SK-N-SH (cell line): ENCODE measurements at regions not wholly inside any gene's neighbourhood (a gene's known extent, or its start where the extent isn't known, plus 50 kb on each side); places are given as distances from the start of the nearest gene placed in this dataset.

ENCODE experiments used
- CTCF ChIA-PET: fragments of 300-600, 350-600 bp; formaldehyde crosslinking; extraction: SDS; loops from one replicate; lab custom pipeline; 2021; lab: Yijun Ruan, JAX
- POLR2A ChIA-PET: fragments of 350-600 bp; sonication (Branson Sonifier 250); formaldehyde crosslinking; extraction: SDS; loops from one replicate; lab custom pipeline; 2020; ENCODE audit warnings: antibody characterized with exemption, inconsistent platforms; lab: Yijun Ruan, JAX
- DNase-seq: peaks from one replicate; pipeline ENCODE4 v3.0.0; 2012
- H2AFZ ChIP-seq: fragments of 200-600 bp; sonication (generic); 2 replicates; pipeline ENCODE4 v1.8.1; 2016; ENCODE audit warnings: antibody characterized with exemption, mild to moderate bottlenecking, low read depth
- H3F3A ChIP-seq: fragments of 200-600 bp; sonication (generic); replicated peaks from 2 replicates; pipeline ENCODE3; 2016; ENCODE audit warnings: antibody characterized with exemption, mild to moderate bottlenecking; ENCODE audit not compliant: insufficient read depth
- H3K27ac ChIP-seq, 2 experiments: fragments of 200-500 bp in 1 of 2; fragments of 200-600 bp in 1 of 2; sonication (Bioruptor generic) in 1 of 2; sonication (generic), shearing (Covaris generic) in 1 of 2; 2 replicates each; pipeline versions ENCODE4 v1.5.1 to v1.6.1; 2014 to 2016; ENCODE audit warnings: low read depth in 2 of 2, inconsistent platforms in 1 of 2, low read length in 1 of 2, mild to moderate bottlenecking in 1 of 2, mixed read lengths in 1 of 2
- H3K27me3 ChIP-seq: fragments of 200-600 bp; sonication (generic), shearing (Covaris generic); 2 replicates; pipeline ENCODE4 v1.6.1; 2016; ENCODE audit warnings: mixed run types; ENCODE audit not compliant: insufficient read depth
- H3K36me3 ChIP-seq, 2 experiments: fragments of 200-500 bp in 1 of 2; fragments of 200-600 bp in 1 of 2; sonication (Bioruptor generic) in 1 of 2; sonication (generic) in 1 of 2; replicated peaks in 1 of 2; 2 replicates each; pipeline versions ENCODE3 to v1.5.1; 2014 to 2016; ENCODE audit warnings: low read length in 1 of 2, mild to moderate bottlenecking in 1 of 2; ENCODE audit not compliant: insufficient read depth in 2 of 2, control insufficient read depth in 1 of 2
- H3K4me1 ChIP-seq, 2 experiments: fragments of 200-500 bp in 1 of 2; fragments of 200-600 bp in 1 of 2; sonication (Bioruptor generic) in 1 of 2; sonication (generic), shearing (Covaris generic) in 1 of 2; 2 replicates each; pipeline versions ENCODE4 v1.5.1 to v1.6.1; 2014 to 2016; ENCODE audit warnings: low read depth in 1 of 2, low read length in 1 of 2, mixed run types in 1 of 2; ENCODE audit not compliant: insufficient read depth in 2 of 2, control insufficient read depth in 1 of 2
- H3K4me2 ChIP-seq: fragments of 200-600 bp; sonication (generic), shearing (Covaris generic); 2 replicates; pipeline ENCODE4 v1.6.1; 2017; ENCODE audit warnings: mixed run types
- H3K4me3 ChIP-seq, 2 experiments: fragments of 200-500 bp in 1 of 2; fragments of 200-600 bp in 1 of 2; sonication (Bioruptor generic) in 1 of 2; sonication (generic), shearing (Covaris generic) in 1 of 2; 2 replicates each; pipeline versions ENCODE4 v1.5.1 to v1.8.1; 2014 to 2016; ENCODE audit warnings: low read depth in 2 of 2, inconsistent platforms in 1 of 2, low read length in 1 of 2, mild to moderate bottlenecking in 1 of 2, mixed read lengths in 1 of 2, moderate library complexity in 1 of 2
- H3K79me2 ChIP-seq: fragments of 200-600 bp; sonication (generic); 2 replicates; pipeline ENCODE4 v1.8.1; 2017; ENCODE audit warnings: mild to moderate bottlenecking; ENCODE audit not compliant: insufficient read depth
- H3K9ac ChIP-seq: fragments of 200-600 bp; sonication (generic); 2 replicates; pipeline ENCODE4 v1.6.1; 2017; ENCODE audit warnings: mixed run types
- H3K9me2 ChIP-seq: fragments of 200-600 bp; sonication (generic); 2 replicates; pipeline ENCODE4 v1.6.1; 2017; ENCODE audit warnings: mixed run types
- H3K9me3 ChIP-seq: fragments of 200-600 bp; sonication (generic); 2 replicates; pipeline ENCODE4 v1.6.1; 2017; ENCODE audit warnings: mixed run types, mild to moderate bottlenecking, moderate library complexity
- H4K20me1 ChIP-seq: fragments of 200-600 bp; sonication (generic); 2 replicates; pipeline ENCODE4 v1.6.1; 2017; ENCODE audit warnings: mild to moderate bottlenecking, mixed run types; ENCODE audit not compliant: insufficient read depth
- CHD2 ChIP-seq: fragments of 150-350 bp; IDR thresholded peaks from 2 replicates; pipeline ENCODE4 v1.6.1; 2018; ENCODE audit warnings: low read length; ENCODE audit not compliant: partially characterized antibody
- FOSL2 ChIP-seq: IDR thresholded peaks from 2 replicates; pipeline ENCODE4 v1.4.0; 2012; ENCODE audit warnings: low read depth, mild to moderate bottlenecking, moderate library complexity, borderline replicate concordance
- FOXJ3 ChIP-seq: sonication (generic); formaldehyde crosslinking; IDR thresholded peaks from 2 replicates; pipeline ENCODE4 v1.5.1; 2020; ENCODE audit warnings: mild to moderate bottlenecking, missing genetic modification reagents
- GATA2 ChIP-seq: sonication (generic); formaldehyde crosslinking; IDR thresholded peaks from 2 replicates; pipeline ENCODE4 v1.5.0; 2020; ENCODE audit warnings: mild to moderate bottlenecking, missing genetic modification reagents
- MEF2A ChIP-seq: IDR thresholded peaks from 2 replicates; pipeline ENCODE4 v1.4.0; 2012; ENCODE audit warnings: low read depth, borderline replicate concordance
- RFX5 ChIP-seq: IDR thresholded peaks from 2 replicates; pipeline ENCODE4 v1.6.1; 2012; ENCODE audit warnings: mild to moderate bottlenecking, improper control_type of control experiment, low read length
- RXRA ChIP-seq: IDR thresholded peaks from 2 replicates; pipeline ENCODE4 v1.4.0; 2012; ENCODE audit warnings: low read depth, mild to moderate bottlenecking, borderline replicate concordance
- SIN3A ChIP-seq: IDR thresholded peaks from 2 replicates; pipeline ENCODE4 v1.6.1; 2012; ENCODE audit warnings: low read depth, mild to moderate bottlenecking, low read length, moderate library complexity, borderline replicate concordance
- TEAD4 ChIP-seq: IDR thresholded peaks from 2 replicates; pipeline ENCODE4 v1.4.0; 2012; ENCODE audit warnings: mild to moderate bottlenecking, borderline replicate concordance; ENCODE audit not compliant: insufficient read depth
- WGBS: methylation state at CpG from one replicate; pipeline ENCODE4 v1.1.6; 2017; ENCODE audit warnings: low lambda C conversion rate; 5-methylcytosine and 5-hydroxymethylcytosine counted together
- TF ChIP-seq, protein P1 (sequence below): IDR thresholded peaks from 2 replicates; pipeline ENCODE4; 2012
- TF ChIP-seq, protein P2 (sequence below): IDR thresholded peaks from 2 replicates; pipeline ENCODE4 v1.6.1; 2012; ENCODE audit warnings: mild to moderate bottlenecking, low read depth, low read length, moderate library complexity
- TF ChIP-seq, protein P3 (sequence below): fragments of 150-350 bp; IDR thresholded peaks from 2 replicates; pipeline ENCODE4 v1.6.1; 2016; ENCODE audit warnings: mild to moderate bottlenecking, low read depth, low read length
- TF ChIP-seq, protein P4 (sequence below): IDR thresholded peaks from 2 replicates; pipeline ENCODE4 v1.4.0; 2012; ENCODE audit warnings: low read depth
- TF ChIP-seq, protein P5 (sequence below): IDR thresholded peaks from 2 replicates; pipeline ENCODE4 v1.4.0; 2012; ENCODE audit warnings: low read depth, borderline replicate concordance

DNA sequence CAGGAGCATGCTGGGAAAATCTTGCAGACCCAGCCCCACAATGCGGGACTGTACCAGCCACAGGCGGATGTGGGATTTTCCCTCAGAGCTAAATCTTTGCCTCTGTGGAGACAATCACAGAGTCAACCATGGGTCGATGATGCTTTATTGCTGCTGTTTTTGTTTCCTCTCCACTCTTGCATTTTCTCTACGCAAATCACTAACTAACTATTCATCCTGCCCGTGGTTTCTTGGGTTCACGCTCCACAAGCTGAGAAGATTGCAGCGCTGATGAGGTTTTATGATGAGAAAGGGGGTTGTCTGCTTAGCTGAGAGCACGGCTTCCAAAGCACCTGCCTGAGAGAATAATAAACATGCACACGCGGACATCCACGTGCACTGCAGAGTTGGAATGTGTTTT lies 500.2 kb upstream of the ADAMTS16 start:
- Histone ChIP-seq H3K9me3 (no peaks in the 10 kb centered on the region), H3F3A (no peaks in the 10 kb centered on the region), H3K9me2 (no peaks in the 10 kb centered on the region), H3K4me1 (no peaks in the 10 kb centered on the region), H3K36me3 (no peaks in the 10 kb centered on the region), H3K27ac (no peak overlapping the region), H3K27me3 (peaks cover 44% of the 10 kb centered on the region; the same call in 1 of the 2 replicates), H3K79me2 (no peaks in the 10 kb centered on the region)
- no peak for DNase-seq
- CTCF ChIA-PET: interaction anchor here (0.7 to 1.1 kb wide), 3 partner anchors 16 to 572 kb away, joined by 3 to 4 read pairs (median 3); no protein-coding TSS in a partner anchor
- TF ChIP-seq, protein P1, sequence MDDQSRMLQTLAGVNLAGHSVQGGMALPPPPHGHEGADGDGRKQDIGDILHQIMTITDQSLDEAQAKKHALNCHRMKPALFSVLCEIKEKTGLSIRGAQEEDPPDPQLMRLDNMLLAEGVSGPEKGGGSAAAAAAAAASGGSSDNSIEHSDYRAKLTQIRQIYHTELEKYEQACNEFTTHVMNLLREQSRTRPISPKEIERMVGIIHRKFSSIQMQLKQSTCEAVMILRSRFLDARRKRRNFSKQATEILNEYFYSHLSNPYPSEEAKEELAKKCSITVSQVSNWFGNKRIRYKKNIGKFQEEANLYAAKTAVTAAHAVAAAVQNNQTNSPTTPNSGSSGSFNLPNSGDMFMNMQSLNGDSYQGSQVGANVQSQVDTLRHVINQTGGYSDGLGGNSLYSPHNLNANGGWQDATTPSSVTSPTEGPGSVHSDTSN: no peak
- no peak for TF ChIP-seq CHD2
- TF ChIP-seq GATA2 (CRISPR knock-in tag): no peak
- TF ChIP-seq SIN3A: no peak
- TF ChIP-seq, protein P2, sequence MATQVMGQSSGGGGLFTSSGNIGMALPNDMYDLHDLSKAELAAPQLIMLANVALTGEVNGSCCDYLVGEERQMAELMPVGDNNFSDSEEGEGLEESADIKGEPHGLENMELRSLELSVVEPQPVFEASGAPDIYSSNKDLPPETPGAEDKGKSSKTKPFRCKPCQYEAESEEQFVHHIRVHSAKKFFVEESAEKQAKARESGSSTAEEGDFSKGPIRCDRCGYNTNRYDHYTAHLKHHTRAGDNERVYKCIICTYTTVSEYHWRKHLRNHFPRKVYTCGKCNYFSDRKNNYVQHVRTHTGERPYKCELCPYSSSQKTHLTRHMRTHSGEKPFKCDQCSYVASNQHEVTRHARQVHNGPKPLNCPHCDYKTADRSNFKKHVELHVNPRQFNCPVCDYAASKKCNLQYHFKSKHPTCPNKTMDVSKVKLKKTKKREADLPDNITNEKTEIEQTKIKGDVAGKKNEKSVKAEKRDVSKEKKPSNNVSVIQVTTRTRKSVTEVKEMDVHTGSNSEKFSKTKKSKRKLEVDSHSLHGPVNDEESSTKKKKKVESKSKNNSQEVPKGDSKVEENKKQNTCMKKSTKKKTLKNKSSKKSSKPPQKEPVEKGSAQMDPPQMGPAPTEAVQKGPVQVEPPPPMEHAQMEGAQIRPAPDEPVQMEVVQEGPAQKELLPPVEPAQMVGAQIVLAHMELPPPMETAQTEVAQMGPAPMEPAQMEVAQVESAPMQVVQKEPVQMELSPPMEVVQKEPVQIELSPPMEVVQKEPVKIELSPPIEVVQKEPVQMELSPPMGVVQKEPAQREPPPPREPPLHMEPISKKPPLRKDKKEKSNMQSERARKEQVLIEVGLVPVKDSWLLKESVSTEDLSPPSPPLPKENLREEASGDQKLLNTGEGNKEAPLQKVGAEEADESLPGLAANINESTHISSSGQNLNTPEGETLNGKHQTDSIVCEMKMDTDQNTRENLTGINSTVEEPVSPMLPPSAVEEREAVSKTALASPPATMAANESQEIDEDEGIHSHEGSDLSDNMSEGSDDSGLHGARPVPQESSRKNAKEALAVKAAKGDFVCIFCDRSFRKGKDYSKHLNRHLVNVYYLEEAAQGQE: no peak
- TF ChIP-seq FOXJ3 (CRISPR knock-in tag): no peak
- TF ChIP-seq, protein P3, sequence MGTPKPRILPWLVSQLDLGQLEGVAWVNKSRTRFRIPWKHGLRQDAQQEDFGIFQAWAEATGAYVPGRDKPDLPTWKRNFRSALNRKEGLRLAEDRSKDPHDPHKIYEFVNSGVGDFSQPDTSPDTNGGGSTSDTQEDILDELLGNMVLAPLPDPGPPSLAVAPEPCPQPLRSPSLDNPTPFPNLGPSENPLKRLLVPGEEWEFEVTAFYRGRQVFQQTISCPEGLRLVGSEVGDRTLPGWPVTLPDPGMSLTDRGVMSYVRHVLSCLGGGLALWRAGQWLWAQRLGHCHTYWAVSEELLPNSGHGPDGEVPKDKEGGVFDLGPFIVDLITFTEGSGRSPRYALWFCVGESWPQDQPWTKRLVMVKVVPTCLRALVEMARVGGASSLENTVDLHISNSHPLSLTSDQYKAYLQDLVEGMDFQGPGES: no peak
- TF ChIP-seq RXRA: no peak
- no peak for TF ChIP-seq MEF2A
- no peak for TF ChIP-seq FOSL2
- TF ChIP-seq, protein P4, sequence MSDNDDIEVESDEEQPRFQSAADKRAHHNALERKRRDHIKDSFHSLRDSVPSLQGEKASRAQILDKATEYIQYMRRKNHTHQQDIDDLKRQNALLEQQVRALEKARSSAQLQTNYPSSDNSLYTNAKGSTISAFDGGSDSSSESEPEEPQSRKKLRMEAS: no peak
- TF ChIP-seq, protein P5, sequence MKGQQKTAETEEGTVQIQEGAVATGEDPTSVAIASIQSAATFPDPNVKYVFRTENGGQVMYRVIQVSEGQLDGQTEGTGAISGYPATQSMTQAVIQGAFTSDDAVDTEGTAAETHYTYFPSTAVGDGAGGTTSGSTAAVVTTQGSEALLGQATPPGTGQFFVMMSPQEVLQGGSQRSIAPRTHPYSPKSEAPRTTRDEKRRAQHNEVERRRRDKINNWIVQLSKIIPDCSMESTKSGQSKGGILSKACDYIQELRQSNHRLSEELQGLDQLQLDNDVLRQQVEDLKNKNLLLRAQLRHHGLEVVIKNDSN: no peak
- no peak for TF ChIP-seq TEAD4
- no peak for TF ChIP-seq RFX5
- TF ChIP-seq, all 33 proteins: peak for 0
- H3K4me3 ChIP-seq: no peak overlapping the region
- POLR2A ChIA-PET: no interaction called here
- H3K4me2 ChIP-seq: no peak overlapping the region
- WGBS: 8% methylated on average over 11 of the region's 11 CpGs
- no peaks in the 10 kb centered on the region for H4K20me1 ChIP-seq
- no peak overlapping the region for H3K9ac ChIP-seq
- no peak overlapping the region for H2AFZ ChIP-seq
